HG03108 (cell line): ENCODE measurements at regions not wholly inside any gene's neighbourhood (a gene's known extent, or its start where the extent isn't known, plus 50 kb on each side); places are given as distances from the start of the nearest gene placed in this dataset.

Experiments
- ATAC-seq: cut with Tn5 transposase; IDR thresholded peaks from one replicate; pipeline ENCODE4 v1.9.1; 2021; ENCODE audit warnings: moderate library complexity; ENCODE audit not compliant: unreplicated experiment

GRCh38 chr12:86838260-86838659 is 582.1 kb upstream of the MGAT4C start:
- no peak for ATAC-seq

- ATAC-seq: no peak
Measured at GRCh38 chr12:86837246-86837645, 581.1 kb upstream of the MGAT4C start.

GRCh38 chr12:86834217-86834616 is 578.0 kb upstream of the MGAT4C start:
- no peak for ATAC-seq

- ATAC-seq: no peak
Measured at GRCh38 chr12:86827409-86827808, 571.2 kb upstream of the MGAT4C start.

- no peak for ATAC-seq
Measured at GRCh38 chr12:86826051-86826450, 569.9 kb upstream of the MGAT4C start.

- no peak for ATAC-seq
Measured at GRCh38 chr12:86801439-86801838, 545.2 kb upstream of the MGAT4C start.

- no peak for ATAC-seq
Measured at GRCh38 chr12:86799616-86800015, 543.4 kb upstream of the MGAT4C start.

- ATAC-seq: no peak
Measured at GRCh38 chr12:86796550-86796949, 540.4 kb upstream of the MGAT4C start.

GRCh38 chr12:86788661-86789060 is 532.5 kb upstream of the MGAT4C start:
- ATAC-seq: no peak

GRCh38 chr12:86787419-86787818 is 531.2 kb upstream of the MGAT4C start:
- no peak for ATAC-seq

- no peak for ATAC-seq
Measured at GRCh38 chr12:86777325-86777724, 521.1 kb upstream of the MGAT4C start.

GRCh38 chr12:86774841-86775388 is 518.7 kb upstream of the MGAT4C start:
- ATAC-seq: no peak

- no peak for ATAC-seq
Measured at GRCh38 chr12:86772696-86773095, 516.5 kb upstream of the MGAT4C start.

- no peak for ATAC-seq
Measured at GRCh38 chr12:86770871-86771270, 514.7 kb upstream of the MGAT4C start.

- ATAC-seq: no peak
Measured at GRCh38 chr12:86748894-86749293, 492.7 kb upstream of the MGAT4C start.

GRCh38 chr12:86744547-86745212 is 488.5 kb upstream of the MGAT4C start:
- no peak for ATAC-seq

- ATAC-seq: no peak
Measured at GRCh38 chr12:86743875-86744536, 487.8 kb upstream of the MGAT4C start.

GRCh38 chr12:86741531-86741930 is 485.3 kb upstream of the MGAT4C start:
- ATAC-seq: no peak

- no peak for ATAC-seq
Measured at GRCh38 chr12:86735851-86736250, 479.7 kb upstream of the MGAT4C start.

- no peak for ATAC-seq
Measured at GRCh38 chr12:86735072-86735471, 478.9 kb upstream of the MGAT4C start.

- ATAC-seq: no peak
Measured at GRCh38 chr12:86730233-86730632, 474.0 kb upstream of the MGAT4C start.

- ATAC-seq: no peak
Measured at GRCh38 chr12:86729739-86730138, 473.5 kb upstream of the MGAT4C start.
